PC-3 (cell line): ENCODE measurements at regions not wholly inside any gene's neighbourhood (a gene's known extent, or its start where the extent isn't known, plus 50 kb on each side); places are given as distances from the start of the nearest gene placed in this dataset.

Experiments
- ATAC-seq: fragments of 200-7000 bp; cut with Tn5 transposase; 2 replicates; pipeline ENCODE4 v1.9.1; 2020; ENCODE audit warnings: mild to moderate bottlenecking, moderate library complexity
- BruUV-seq: library from RNA; stranded (reverse); fragments of 400-500 nt; replicated peaks from 2 replicates; lab custom pipeline; 2021; lab: Mats Ljungman, UMichigan
- CTCF ChIA-PET: fragments of 300-600 bp; sonication (Branson Sonifier 250); formaldehyde crosslinking; loops from one replicate; lab custom pipeline; 2022; ENCODE audit warnings: antibody characterized with exemption; lab: Charles Lee
- POLR2A ChIA-PET: fragments of 300-600 bp; sonication (Branson Sonifier 250); formaldehyde crosslinking; loops from one replicate; lab custom pipeline; 2022; ENCODE audit warnings: antibody characterized with exemption; ENCODE audit not compliant: unreplicated experiment; lab: Charles Lee
- DNase-seq: peaks from one replicate; pipeline ENCODE4 v3.0.0-alpha.2; 2015
- H2AFZ ChIP-seq: fragments of 300-600 bp; sonication (generic); 2 replicates; pipeline ENCODE4 v1.6.0; 2016; ENCODE audit warnings: antibody characterized with exemption, low read length
- H3F3A ChIP-seq: fragments of 300-600 bp; sonication (generic); one replicate; pipeline ENCODE4 v1.6.0; 2017; ENCODE audit warnings: antibody characterized with exemption, low read length, control low read depth, mild to moderate bottlenecking; ENCODE audit not compliant: unreplicated experiment
- H3K27ac ChIP-seq: fragments of 300-600 bp; sonication (generic); 2 replicates; pipeline ENCODE4 v1.5.1; 2016; ENCODE audit warnings: mild to moderate bottlenecking, low read length
- H3K27me3 ChIP-seq: fragments of 300-600 bp; sonication (generic); 2 replicates; pipeline ENCODE4 v1.6.1; 2016; ENCODE audit warnings: low read length, mixed read lengths
- H3K36me3 ChIP-seq: fragments of 300-600 bp; sonication (generic); 2 replicates; pipeline ENCODE4 v1.6.1; 2016; ENCODE audit warnings: low read depth, mixed run types, low read length, mixed read lengths
- H3K4me1 ChIP-seq: fragments of 300-600 bp; sonication (generic); 2 replicates; pipeline ENCODE4 v1.5.1; 2016; ENCODE audit warnings: low read length; ENCODE audit not compliant: insufficient read depth
- H3K4me2 ChIP-seq: fragments of 300-600 bp; sonication (generic); 2 replicates; pipeline ENCODE4 v1.6.0; 2016; ENCODE audit warnings: low read length
- H3K4me3 ChIP-seq: fragments of 300-600 bp; sonication (generic); 2 replicates; pipeline ENCODE4 v1.5.1; 2016; ENCODE audit warnings: mild to moderate bottlenecking, low read length, mixed read lengths
- H3K79me2 ChIP-seq: fragments of 300-600 bp; sonication (generic); 2 replicates; pipeline ENCODE4 v1.6.1; 2017; ENCODE audit warnings: low read length, mixed read lengths
- H3K9ac ChIP-seq: fragments of 300-600 bp; sonication (generic); 2 replicates; pipeline ENCODE4 v1.6.0; 2016; ENCODE audit warnings: mild to moderate bottlenecking, low read length
- H3K9me2 ChIP-seq: fragments of 300-600 bp; sonication (generic); replicated peaks from 2 replicates; pipeline ENCODE4 v1.6.1; 2016; ENCODE audit warnings: mixed run types, low read length, mixed read lengths
- H3K9me3 ChIP-seq: fragments of 300-600 bp; sonication (generic); 2 replicates; pipeline ENCODE4 v1.6.1; 2016; ENCODE audit warnings: low read length, mixed read lengths
- H4K20me1 ChIP-seq: fragments of 300-600 bp; sonication (generic); 2 replicates; pipeline ENCODE4 v1.6.1; 2016; ENCODE audit warnings: low read length, mixed read lengths
- CTCF ChIP-seq: fragments of 300-600 bp; sonication (generic); conservative IDR thresholded peaks from 2 replicates; pipeline ENCODE4 v1.5.1; 2017; ENCODE audit warnings: antibody characterized with exemption, low read depth, mild to moderate bottlenecking, low read length
- EZH2 ChIP-seq: fragments of 300-600 bp; sonication (generic); IDR thresholded peaks from one replicate; pipeline ENCODE4 v1.6.1; 2017; ENCODE audit warnings: antibody characterized with exemption, mild to moderate bottlenecking, low read length; ENCODE audit not compliant: unreplicated experiment
- EZH2phosphoT487 ChIP-seq: fragments of 300-600 bp; sonication (generic); IDR thresholded peaks from 2 replicates; pipeline ENCODE4 v1.6.1; 2018; ENCODE audit warnings: mild to moderate bottlenecking, antibody characterized with exemption, low read length, borderline replicate concordance
- intact Hi-C: fragments of 100-400 bp; cut with micrococcal nuclease; formaldehyde crosslinking; loops from 2 replicates; pipeline ENCODE4 v1.9.0; 2023

GRCh38 chr1:63009421-63009820 lies 225.5 kb downstream of the ATG4C start:
- H3K9ac ChIP-seq = no peak overlapping the region
- ChIA-PET CTCF (no interaction called here), POLR2A (no interaction called here)
- no peak overlapping the region for H2AFZ ChIP-seq
- no peaks in the 10 kb centered on the region for H3K9me2 ChIP-seq
- no peaks in the 10 kb centered on the region for H3F3A ChIP-seq
- ATAC-seq (no peak), DNase-seq (no peak)
- no peaks in the 10 kb centered on the region for H3K79me2 ChIP-seq
- H3K27ac ChIP-seq = no peak overlapping the region
- peaks cover 38% of the 10 kb centered on the region for H3K27me3 ChIP-seq
- no peak overlapping the region for H3K4me3 ChIP-seq
- no TSS peak for BruUV-seq
- intact Hi-C loops = no loop called here
- H3K36me3 ChIP-seq = no peaks in the 10 kb centered on the region
- no peaks in the 10 kb centered on the region for H4K20me1 ChIP-seq
- TF ChIP-seq EZH2phosphoT487 (no peak), CTCF (no peak), EZH2 (no peak)
- H3K9me3 ChIP-seq = no peaks in the 10 kb centered on the region
- H3K4me2 ChIP-seq = no peak overlapping the region
- no peaks in the 10 kb centered on the region for H3K4me1 ChIP-seq

GRCh38 chr1:63010913-63011660 lies 227.2 kb downstream of the ATG4C start:
- Histone ChIP-seq H3K9me2 (no peaks in the 10 kb centered on the region), H4K20me1 (no peaks in the 10 kb centered on the region), H3K79me2 (no peaks in the 10 kb centered on the region), H3K36me3 (no peaks in the 10 kb centered on the region), H3K27ac (no peak overlapping the region), H3K4me2 (no peak overlapping the region), H3F3A (no peaks in the 10 kb centered on the region), H3K9ac (no peak overlapping the region), H3K27me3 (peaks cover 42% of the 10 kb centered on the region), H2AFZ (no peak overlapping the region), H3K9me3 (no peaks in the 10 kb centered on the region), H3K4me1 (no peaks in the 10 kb centered on the region), H3K4me3 (no peak overlapping the region)
- intact Hi-C loops = no loop called here
- POLR2A ChIA-PET = no interaction called here
- TF ChIP-seq CTCF (no peak), EZH2 (no peak), EZH2phosphoT487 (no peak)
- ATAC-seq (no peak), DNase-seq (no peak)
- BruUV-seq = no TSS peak
- CTCF ChIA-PET = no interaction called here

- CTCF ChIA-PET = no interaction called here
- H3K27me3 ChIP-seq = peaks cover 40% of the 10 kb centered on the region
These were observed 228.4 kb downstream of the ATG4C start for GRCh38 chr1:63012339-63012738.

More at GRCh38 chr1:63012339-63012738, 228.4 kb downstream of the ATG4C start:
- ATAC-seq (no peak), DNase-seq (no peak)
- no peaks in the 10 kb centered on the region for H3F3A ChIP-seq
- no peaks in the 10 kb centered on the region for H3K9me2 ChIP-seq
- intact Hi-C loops = no loop called here
- no peaks in the 10 kb centered on the region for H3K79me2 ChIP-seq
- no peak overlapping the region for H3K4me2 ChIP-seq
- TF ChIP-seq CTCF (no peak), EZH2phosphoT487 (no peak), EZH2 (no peak)
- no peaks in the 10 kb centered on the region for H3K4me1 ChIP-seq
- H2AFZ ChIP-seq = no peak overlapping the region
- no peak overlapping the region for H3K27ac ChIP-seq
- H4K20me1 ChIP-seq = no peaks in the 10 kb centered on the region
- no peaks in the 10 kb centered on the region for H3K9me3 ChIP-seq
- POLR2A ChIA-PET = no interaction called here
- no TSS peak for BruUV-seq
- no peak overlapping the region for H3K9ac ChIP-seq
- no peak overlapping the region for H3K4me3 ChIP-seq
- no peaks in the 10 kb centered on the region for H3K36me3 ChIP-seq
